Adrenal gland (tissue), 5 donors: ENCODE measurements at regions not wholly inside any gene's neighbourhood (a gene's known extent, or its start where the extent isn't known, plus 50 kb on each side); places are given as distances from the start of the nearest gene placed in this dataset.

Experiments used
- CTCF ChIP-seq, 6 experiments: fragments of 450-650 bp in 4 of 6; fragments of 200-600 bp in 2 of 6; sonication (generic) in 1 of 6; IDR thresholded peaks; 1 replicate in 5 of 6; 2 replicates in 1 of 6; pipeline versions ENCODE4 v1.5.1 to v1.8.0; 2016 to 2021; ENCODE audit warnings: antibody characterized with exemption in 6 of 6, mild to moderate bottlenecking in 2 of 6, moderate library complexity in 1 of 6
- POLR2A ChIP-seq, 2 donors: fragments of 450-650 bp; IDR thresholded peaks; one replicate each; pipeline ENCODE4 v1.6.1; 2017; ENCODE audit warnings: antibody characterized with exemption in 2 of 2, mild to moderate bottlenecking in 2 of 2, moderate library complexity in 1 of 2
- donor health status: DM: no; HTN: no; CAD: no.

DNA sequence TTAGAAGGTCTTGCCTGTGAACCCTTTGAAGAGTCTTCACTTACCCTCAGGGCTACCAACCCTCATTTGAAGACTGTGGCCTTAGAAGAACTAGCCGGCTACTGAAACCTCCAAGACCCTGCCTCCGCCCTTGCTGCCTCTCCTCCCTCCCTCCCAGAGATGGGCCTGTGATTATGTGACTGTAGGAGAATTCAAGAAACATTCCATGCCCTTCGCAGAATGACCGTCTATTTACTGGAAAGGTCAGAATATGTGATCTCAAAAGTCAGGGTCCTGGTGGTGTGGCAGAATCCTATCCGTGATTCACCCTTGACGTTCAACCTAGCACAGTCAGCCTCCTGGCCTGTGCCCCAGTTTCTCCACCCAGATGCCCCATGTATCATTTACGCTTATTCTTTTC lies 109.6 kb downstream of the CTNND1 start:
- TF ChIP-seq CTCF (IDR thresholded peaks at IDR 0.05) (no peak), POLR2A (IDR thresholded peaks at IDR 0.05) (no peak)
